HG03196 (cell line): ENCODE measurements at regions not wholly inside any gene's neighbourhood (a gene's known extent, or its start where the extent isn't known, plus 50 kb on each side); places are given as distances from the start of the nearest gene placed in this dataset.
A peak's percentile ranks its signal among the peaks of the same experiment; 100 is the strongest.

Experiments used
- ATAC-seq: cut with Tn5 transposase; IDR thresholded peaks from one replicate; pipeline ENCODE4 v1.9.1; 2021; ENCODE audit not compliant: unreplicated experiment

DNA sequence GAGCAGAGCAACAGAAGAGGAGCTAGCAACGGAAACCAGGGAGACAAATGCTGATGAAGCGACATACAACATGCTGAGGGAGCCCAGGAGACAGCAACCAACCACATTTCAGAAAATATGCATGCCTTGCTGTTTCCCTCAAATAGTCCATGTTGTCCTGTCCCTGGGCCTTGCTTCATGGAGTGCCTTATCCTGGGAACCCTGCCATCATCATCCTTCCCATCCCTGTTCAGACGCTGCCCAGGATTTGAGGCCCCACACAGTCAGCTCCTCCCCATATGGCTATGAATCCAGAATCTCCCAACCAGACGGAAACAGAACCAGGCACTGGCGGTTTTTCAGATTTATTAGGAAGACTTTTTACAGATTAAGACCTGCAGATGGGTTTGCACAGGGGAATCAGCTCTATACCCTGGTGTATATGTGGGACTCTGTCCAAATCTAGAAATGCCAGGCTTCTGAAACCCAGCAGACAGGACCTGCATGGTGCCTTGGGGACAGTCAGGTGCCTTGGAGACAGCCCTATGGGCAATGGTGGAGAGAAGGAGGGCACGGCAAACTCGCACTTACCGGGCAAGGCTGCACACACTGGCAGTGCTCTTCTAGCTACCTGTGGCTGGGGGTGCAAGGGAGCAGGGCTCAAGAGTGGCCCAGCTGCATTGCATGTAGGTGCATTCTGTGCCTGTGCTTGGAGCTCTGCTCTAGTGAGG is 199.7 kb upstream of the MAMLD1 start:
- ATAC-seq = no peak

- no peak for ATAC-seq
These were observed 199.0 kb upstream of the MAMLD1 start for GRCh38 chrX:150163956-150164726.

DNA sequence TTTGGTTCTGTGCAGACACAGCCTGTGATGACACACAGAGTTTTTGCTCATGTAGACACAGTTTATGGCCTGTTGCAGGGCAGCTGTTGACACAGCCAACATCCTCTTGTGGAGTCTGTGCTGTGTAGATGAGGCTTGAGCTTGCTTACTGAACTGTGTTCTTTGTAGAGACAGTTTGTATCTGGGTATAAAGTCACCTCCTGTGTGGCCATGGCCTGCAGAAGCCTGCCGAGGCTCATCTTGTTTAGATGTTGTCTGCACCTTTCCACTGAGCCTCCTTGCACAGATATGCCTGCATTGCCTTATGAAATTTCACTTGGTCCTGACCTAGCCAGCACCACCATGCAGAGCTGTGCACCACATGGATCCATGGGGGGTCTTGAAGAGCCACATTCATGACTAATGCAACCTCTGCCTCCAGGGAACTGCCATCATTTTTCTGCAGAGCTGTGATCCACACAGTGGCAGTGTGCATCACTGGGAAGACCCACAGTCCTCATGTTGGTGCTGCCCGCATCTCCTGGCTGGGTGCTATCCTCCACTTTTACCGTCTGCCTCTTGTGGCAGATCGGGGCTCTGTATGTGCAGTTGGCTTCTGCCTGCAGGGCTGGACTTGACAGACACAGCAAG is 198.0 kb upstream of the MAMLD1 start:
- ATAC-seq = no peak

- no peak for ATAC-seq
These were observed 197.1 kb upstream of the MAMLD1 start for GRCh38 chrX:150165776-150166610.

DNA sequence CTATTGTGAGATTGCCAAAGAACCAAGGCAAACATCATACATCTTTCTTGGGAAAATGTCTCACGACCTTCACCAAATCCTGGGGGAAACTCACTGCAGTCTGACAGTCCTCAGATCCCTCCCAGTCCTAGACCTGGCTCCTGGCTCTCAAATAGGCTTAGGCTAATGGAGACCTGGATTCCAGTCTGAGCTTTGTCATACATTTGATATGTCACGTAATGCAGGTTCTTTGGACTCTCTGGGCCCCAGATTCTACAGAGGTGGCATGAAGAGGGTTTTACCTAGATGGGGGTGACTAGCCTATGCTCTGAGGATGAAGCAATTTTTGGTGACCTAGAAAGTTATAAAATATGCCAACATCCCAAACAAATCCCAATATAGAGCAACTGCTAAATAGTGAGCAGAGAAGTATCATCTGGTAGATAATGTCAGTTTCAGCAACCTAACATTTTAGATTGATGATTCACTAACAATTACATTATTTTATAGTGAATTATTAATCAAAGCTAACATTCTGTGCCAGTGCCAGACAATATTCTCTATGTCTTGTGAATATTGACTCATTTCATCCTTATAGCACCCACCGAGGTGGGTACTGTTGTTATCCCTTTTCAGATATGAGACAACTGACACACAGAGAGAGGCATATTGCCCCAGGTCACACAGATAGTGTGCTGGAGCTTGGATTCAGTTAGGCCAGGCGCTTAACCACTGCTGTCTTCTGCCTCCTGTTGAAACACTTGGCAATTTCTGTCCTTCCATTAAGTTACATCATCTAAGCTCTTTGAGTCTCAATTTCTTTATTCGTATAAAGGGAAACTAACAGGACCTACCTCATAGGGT is 195.4 kb upstream of the MAMLD1 start:
- no peak for ATAC-seq

DNA sequence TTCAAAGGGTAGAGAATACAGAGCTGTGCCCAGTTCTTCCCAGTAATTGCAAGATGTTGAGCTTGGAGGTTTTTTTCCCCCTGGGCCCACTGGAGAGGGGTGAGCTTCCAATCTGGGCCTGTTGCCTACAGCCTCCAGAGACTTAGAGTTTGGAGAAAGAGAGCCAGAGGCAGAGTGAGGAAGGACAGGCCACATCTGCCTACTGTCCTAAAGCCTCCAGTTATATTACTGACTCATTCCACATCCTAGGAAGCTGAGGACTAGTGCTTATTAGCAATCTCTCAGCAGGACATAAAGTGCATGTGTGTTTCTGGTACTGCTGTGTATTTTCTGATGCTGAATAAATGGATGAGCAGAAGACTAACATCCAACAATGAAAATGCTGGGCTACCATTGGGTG is 181.0 kb upstream of the MAMLD1 start:
- no peak for ATAC-seq

DNA sequence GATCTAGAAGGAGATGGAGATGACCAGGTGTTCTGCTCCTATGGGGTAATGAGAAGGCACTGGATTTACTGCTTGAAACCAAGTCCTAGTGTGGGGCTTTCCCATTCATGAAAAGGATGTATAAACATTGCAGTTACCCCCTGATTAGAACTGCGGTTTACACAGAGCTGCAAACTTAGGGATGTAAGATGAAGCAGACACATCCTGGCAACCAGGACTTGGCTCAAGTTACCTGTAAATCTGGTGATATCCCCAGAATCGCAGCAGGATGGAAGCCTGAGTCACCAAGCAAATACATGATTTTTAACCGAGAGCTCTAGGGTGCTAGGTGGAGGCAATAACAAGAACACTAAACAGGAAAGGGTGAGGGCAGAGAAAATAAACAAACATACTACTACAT is 178.6 kb upstream of the MAMLD1 start:
- no peak for ATAC-seq

- ATAC-seq = no peak
These were observed 177.4 kb upstream of the MAMLD1 start for GRCh38 chrX:150185766-150186165.

- no peak for ATAC-seq
These were observed 170.3 kb upstream of the MAMLD1 start for GRCh38 chrX:150192816-150193215.

- no peak for ATAC-seq
These were observed 166.8 kb upstream of the MAMLD1 start for GRCh38 chrX:150196285-150196684.

- ATAC-seq = no peak
These were observed 165.7 kb upstream of the MAMLD1 start for GRCh38 chrX:150197388-150197787.

DNA sequence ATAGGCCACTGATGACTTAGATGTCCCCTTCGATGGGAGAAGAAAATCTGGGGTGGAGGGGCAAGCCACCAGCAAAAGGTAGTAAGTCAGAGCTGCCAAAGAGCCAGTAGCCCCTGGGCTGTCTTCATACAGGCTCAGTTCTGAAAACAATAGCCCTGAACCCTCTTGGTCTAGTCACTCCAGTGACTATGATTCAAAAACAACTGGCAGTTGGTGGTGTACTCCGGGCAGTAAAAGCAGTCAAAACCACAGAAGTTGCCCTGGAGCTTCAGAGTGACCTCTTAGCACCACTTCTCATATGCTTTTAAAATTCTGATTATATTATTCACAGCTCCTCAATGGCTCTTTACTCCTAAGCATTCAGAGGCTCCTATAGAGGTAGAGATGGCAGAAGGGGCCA is 164.3 kb upstream of the MAMLD1 start:
- ATAC-seq = no peak

- no peak for ATAC-seq
These were observed 163.9 kb upstream of the MAMLD1 start for GRCh38 chrX:150199181-150199580.

DNA sequence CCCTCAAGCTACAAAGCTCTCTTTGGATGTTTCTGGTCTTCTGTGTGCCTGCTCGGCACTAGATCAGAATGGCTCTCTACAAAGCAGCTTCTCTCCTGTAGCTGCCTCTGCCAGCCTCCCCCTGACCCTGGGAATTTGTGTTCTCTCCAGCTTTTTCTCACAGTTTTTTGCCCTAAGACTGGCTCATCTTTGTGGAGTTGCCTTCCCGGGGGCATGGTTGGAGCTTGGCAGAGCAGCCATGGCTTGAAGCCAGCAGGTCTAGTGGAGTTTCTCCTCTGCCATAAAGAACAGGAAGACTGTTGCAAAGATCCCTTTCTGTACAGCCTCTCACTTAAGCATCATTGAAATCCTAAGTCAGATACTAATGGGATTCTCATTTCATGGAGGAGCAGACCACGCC is 163.3 kb upstream of the MAMLD1 start:
- no peak for ATAC-seq

DNA sequence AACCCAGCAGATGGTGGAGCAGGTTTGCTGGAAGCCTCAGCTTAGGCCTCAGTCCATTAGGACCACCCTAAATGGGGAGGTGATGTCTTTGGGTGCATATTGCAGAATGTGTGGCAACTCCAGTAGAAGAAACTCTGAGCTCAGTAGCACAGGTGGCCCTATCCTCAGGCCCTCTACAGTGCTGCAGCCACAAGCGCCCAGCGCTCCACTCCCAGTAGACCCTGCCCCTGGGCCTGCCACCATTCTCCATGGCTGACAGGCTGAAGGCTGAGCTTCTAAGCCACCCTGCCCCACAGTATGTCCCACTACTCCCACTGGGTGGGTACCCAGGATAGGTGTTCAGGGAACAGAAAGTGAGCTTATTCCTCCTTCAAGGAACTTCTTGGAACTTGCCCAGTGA is 162.8 kb upstream of the MAMLD1 start:
- ATAC-seq = no peak

GRCh38 chrX:150200820-150201287 is 162.3 kb upstream of the MAMLD1 start:
- ATAC-seq = peak; percentile 100

DNA sequence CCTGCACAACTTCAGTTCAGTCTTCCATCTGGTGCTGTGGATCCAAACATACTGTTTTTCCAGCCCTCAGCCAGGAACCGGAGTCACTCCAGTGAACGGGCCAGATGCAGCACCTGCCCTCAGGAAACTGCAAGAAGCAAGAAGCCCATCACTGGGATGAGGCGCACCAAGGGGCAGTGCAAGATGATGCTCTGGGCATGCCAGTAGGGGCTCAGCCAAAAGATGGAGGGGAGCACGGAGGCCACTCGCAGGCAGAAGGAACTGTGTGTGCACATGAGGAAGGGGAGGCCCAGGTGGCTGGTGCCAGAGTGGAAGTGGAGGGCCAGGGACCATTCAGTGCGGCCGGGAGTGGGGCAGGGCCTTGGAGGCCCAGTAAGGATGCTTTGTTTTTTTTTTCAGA is 161.7 kb upstream of the MAMLD1 start:
- no peak for ATAC-seq

- ATAC-seq = no peak
These were observed 161.3 kb upstream of the MAMLD1 start for GRCh38 chrX:150201841-150202240.

DNA sequence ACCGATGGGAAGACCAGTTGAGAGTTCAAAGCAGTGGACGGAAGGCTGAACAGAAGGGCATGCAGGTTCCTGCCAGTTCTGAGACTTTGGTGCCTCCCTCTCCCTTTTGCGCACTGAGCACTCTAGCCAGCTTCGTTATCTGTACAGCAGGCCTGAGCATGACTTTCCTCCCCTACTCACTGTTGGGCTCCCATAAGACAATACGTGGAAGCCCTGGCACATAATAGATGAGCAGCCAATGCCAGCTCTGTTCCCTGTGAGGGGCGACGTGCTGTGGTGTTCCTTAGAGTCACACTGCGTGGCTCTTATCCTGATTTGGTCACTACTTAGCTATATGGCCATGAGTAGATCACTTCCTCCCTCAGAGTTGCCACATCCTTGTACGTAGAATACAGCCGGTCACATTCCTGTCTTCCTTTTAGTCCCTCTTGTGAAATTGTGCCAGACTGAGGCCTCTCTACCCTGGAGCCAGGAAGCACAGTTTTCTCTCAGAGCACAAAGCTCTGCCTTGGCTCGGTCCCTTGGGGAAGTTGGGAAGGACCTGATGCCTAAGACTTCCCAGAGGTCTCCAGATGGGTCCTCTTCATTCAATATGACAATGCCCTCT is 160.4 kb upstream of the MAMLD1 start:
- ATAC-seq = no peak

- ATAC-seq = no peak
These were observed 159.9 kb upstream of the MAMLD1 start for GRCh38 chrX:150203248-150203645.
